Endothelial cell of umbilical vein (primary cell): ENCODE measurements at regions not wholly inside any gene's neighbourhood (a gene's known extent, or its start where the extent isn't known, plus 50 kb on each side); places are given as distances from the start of the nearest gene placed in this dataset.

ENCODE experiments used
- FOS ChIP-seq: IDR thresholded peaks from 2 replicates; pipeline ENCODE4 v1.6.1; 2011; ENCODE audit warnings: mild to moderate bottlenecking, low read length, moderate library complexity, borderline replicate concordance; ENCODE audit not compliant: insufficient read depth
- GATA2 ChIP-seq: IDR thresholded peaks from 2 replicates; pipeline ENCODE4 v1.7.0; 2011; ENCODE audit warnings: low read depth, mild to moderate bottlenecking, moderate library complexity, mixed read lengths, low read length; ENCODE audit not compliant: insufficient read length, insufficient read depth
- JUN ChIP-seq: IDR thresholded peaks from 2 replicates; pipeline ENCODE4 v1.6.1; 2011; ENCODE audit warnings: borderline replicate concordance, low read depth; ENCODE audit not compliant: insufficient read length, insufficient read depth
- POLR2A ChIP-seq: IDR thresholded peaks from 2 replicates; pipeline ENCODE4 v1.6.1; 2012; ENCODE audit warnings: low read depth, mild to moderate bottlenecking, control low read depth, low read length
- POLR2AphosphoS5 ChIP-seq: IDR thresholded peaks from 2 replicates; pipeline ENCODE4 v1.6.1; 2012; ENCODE audit warnings: low read depth, mild to moderate bottlenecking, control low read depth, low read length, moderate library complexity; ENCODE audit not compliant: insufficient read depth
- TF ChIP-seq, protein P1 (sequence below): IDR thresholded peaks from 2 replicates; pipeline ENCODE4 v1.6.1; 2011; ENCODE audit not compliant: insufficient read depth, insufficient read length
- TF ChIP-seq, protein P2 (sequence below), 2 donors: IDR thresholded peaks; 1 replicate in 1 of 2; 2 replicates in 1 of 2; pipeline ENCODE4 v1.5.1; 2011; ENCODE audit warnings: low read length in 2 of 2, mild to moderate bottlenecking in 2 of 2, moderate library complexity in 2 of 2, control low read depth in 1 of 2, inconsistent platforms in 1 of 2, low read depth in 1 of 2; ENCODE audit not compliant: insufficient read depth in 1 of 2; ENCODE audit errors: extremely low read depth in 1 of 2

DNA sequence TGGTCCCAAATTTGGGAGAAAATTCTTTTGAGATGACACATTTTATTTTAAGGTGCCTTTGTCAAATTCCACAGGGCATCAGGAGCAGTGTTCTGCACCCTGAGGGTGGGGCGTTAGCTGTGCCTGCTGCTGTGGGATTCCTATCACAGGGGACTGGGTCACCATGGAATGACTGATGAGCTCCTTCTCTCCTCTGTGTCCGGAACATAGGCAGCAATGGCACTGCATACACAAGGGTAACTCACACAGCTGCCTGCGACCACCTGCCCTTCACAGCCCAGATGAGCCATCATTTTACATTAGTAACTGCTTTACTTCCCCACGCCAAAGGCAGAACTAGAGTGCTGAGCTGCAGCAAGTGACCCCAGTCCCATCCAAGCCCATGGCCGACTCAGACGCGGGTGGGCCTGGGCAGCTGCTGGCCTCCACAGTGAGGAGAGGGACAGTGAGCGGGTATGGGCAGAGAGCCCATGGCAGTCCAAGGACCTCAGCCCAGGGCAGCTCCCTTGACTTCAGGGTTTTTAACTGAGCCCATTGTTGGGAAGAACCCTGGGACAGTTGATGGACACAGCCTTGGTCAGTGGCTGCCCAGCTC, 93.7 kb downstream of the GADD45G start:
- TF ChIP-seq, protein P1, sequence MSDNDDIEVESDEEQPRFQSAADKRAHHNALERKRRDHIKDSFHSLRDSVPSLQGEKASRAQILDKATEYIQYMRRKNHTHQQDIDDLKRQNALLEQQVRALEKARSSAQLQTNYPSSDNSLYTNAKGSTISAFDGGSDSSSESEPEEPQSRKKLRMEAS, result no peak
- TF ChIP-seq, protein P2, sequence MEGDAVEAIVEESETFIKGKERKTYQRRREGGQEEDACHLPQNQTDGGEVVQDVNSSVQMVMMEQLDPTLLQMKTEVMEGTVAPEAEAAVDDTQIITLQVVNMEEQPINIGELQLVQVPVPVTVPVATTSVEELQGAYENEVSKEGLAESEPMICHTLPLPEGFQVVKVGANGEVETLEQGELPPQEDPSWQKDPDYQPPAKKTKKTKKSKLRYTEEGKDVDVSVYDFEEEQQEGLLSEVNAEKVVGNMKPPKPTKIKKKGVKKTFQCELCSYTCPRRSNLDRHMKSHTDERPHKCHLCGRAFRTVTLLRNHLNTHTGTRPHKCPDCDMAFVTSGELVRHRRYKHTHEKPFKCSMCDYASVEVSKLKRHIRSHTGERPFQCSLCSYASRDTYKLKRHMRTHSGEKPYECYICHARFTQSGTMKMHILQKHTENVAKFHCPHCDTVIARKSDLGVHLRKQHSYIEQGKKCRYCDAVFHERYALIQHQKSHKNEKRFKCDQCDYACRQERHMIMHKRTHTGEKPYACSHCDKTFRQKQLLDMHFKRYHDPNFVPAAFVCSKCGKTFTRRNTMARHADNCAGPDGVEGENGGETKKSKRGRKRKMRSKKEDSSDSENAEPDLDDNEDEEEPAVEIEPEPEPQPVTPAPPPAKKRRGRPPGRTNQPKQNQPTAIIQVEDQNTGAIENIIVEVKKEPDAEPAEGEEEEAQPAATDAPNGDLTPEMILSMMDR (IDR thresholded peaks at IDR 0.05; ENCODE audit: extremely low read depth in 1 of 2, insufficient read depth in 1 of 2, low read depth in 1 of 2, low read length in 2 of 2), result no peak
- no peak for TF ChIP-seq GATA2
- no peak for TF ChIP-seq POLR2AphosphoS5
- TF ChIP-seq FOS, result no peak
- TF ChIP-seq POLR2A, result no peak
- no peak for TF ChIP-seq JUN
